ENCODE measurements at regions not wholly inside any gene's neighbourhood (a gene's known extent, or its start where the extent isn't known, plus 50 kb on each side); places are given as distances from the start of the nearest gene placed in this dataset.

- Histone ChIP-seq H3K79me2 (replicated peaks; ENCODE audit: insufficient read depth, low read length) (no peaks in the 10 kb centered on the region), H3K9ac (ENCODE audit: low read length) (no peak overlapping the region), H4K20me1 (ENCODE audit: insufficient read depth) (no peaks in the 10 kb centered on the region), H3K36me3 (ENCODE audit: insufficient read depth, low read length) (no peaks in the 10 kb centered on the region), H3K4me3 (ENCODE audit: low read length) (no peak overlapping the region), H3K9me3 (ENCODE audit: low read length) (no peaks in the 10 kb centered on the region), H2AFZ (ENCODE audit: low read depth, low read length) (no peak overlapping the region), H3K4me2 (ENCODE audit: low read length) (no peak overlapping the region), H3K27me3 (ENCODE audit: insufficient read depth, low read depth, low read length) (no peaks in the 10 kb centered on the region), H3K9me2 (ENCODE audit: insufficient read depth, low read length) (no peaks in the 10 kb centered on the region), H3K27ac (ENCODE audit: low read length) (no peak overlapping the region), H3F3A (ENCODE audit: insufficient read depth, low read length, poor library complexity, severe bottlenecking) (no peaks in the 10 kb centered on the region)
- TF ChIP-seq POLR2AphosphoS5 (IDR thresholded peaks at IDR 0.05) (no peak), TAF1 (IDR thresholded peaks at IDR 0.05; ENCODE audit: low read depth) (no peak), SMC3 (conservative IDR thresholded peaks at IDR 0.05; ENCODE audit: poor library complexity) (no peak), EZH2 (IDR thresholded peaks at IDR 0.05; ENCODE audit: borderline replicate concordance, insufficient read depth, low read length, poor library complexity, severe bottlenecking) (no peak), EP300 (conservative IDR thresholded peaks at IDR 0.05; ENCODE audit: poor library complexity, severe bottlenecking) (no peak), MXI1 (conservative IDR thresholded peaks at IDR 0.05; ENCODE audit: poor library complexity, severe bottlenecking) (no peak), RAD21 (conservative IDR thresholded peaks at IDR 0.05) (no peak)
- TF ChIP-seq, protein P1, sequence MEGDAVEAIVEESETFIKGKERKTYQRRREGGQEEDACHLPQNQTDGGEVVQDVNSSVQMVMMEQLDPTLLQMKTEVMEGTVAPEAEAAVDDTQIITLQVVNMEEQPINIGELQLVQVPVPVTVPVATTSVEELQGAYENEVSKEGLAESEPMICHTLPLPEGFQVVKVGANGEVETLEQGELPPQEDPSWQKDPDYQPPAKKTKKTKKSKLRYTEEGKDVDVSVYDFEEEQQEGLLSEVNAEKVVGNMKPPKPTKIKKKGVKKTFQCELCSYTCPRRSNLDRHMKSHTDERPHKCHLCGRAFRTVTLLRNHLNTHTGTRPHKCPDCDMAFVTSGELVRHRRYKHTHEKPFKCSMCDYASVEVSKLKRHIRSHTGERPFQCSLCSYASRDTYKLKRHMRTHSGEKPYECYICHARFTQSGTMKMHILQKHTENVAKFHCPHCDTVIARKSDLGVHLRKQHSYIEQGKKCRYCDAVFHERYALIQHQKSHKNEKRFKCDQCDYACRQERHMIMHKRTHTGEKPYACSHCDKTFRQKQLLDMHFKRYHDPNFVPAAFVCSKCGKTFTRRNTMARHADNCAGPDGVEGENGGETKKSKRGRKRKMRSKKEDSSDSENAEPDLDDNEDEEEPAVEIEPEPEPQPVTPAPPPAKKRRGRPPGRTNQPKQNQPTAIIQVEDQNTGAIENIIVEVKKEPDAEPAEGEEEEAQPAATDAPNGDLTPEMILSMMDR (IDR thresholded peaks at IDR 0.05; ENCODE audit: poor library complexity, severe bottlenecking): no peak
- TF ChIP-seq, protein P2, sequence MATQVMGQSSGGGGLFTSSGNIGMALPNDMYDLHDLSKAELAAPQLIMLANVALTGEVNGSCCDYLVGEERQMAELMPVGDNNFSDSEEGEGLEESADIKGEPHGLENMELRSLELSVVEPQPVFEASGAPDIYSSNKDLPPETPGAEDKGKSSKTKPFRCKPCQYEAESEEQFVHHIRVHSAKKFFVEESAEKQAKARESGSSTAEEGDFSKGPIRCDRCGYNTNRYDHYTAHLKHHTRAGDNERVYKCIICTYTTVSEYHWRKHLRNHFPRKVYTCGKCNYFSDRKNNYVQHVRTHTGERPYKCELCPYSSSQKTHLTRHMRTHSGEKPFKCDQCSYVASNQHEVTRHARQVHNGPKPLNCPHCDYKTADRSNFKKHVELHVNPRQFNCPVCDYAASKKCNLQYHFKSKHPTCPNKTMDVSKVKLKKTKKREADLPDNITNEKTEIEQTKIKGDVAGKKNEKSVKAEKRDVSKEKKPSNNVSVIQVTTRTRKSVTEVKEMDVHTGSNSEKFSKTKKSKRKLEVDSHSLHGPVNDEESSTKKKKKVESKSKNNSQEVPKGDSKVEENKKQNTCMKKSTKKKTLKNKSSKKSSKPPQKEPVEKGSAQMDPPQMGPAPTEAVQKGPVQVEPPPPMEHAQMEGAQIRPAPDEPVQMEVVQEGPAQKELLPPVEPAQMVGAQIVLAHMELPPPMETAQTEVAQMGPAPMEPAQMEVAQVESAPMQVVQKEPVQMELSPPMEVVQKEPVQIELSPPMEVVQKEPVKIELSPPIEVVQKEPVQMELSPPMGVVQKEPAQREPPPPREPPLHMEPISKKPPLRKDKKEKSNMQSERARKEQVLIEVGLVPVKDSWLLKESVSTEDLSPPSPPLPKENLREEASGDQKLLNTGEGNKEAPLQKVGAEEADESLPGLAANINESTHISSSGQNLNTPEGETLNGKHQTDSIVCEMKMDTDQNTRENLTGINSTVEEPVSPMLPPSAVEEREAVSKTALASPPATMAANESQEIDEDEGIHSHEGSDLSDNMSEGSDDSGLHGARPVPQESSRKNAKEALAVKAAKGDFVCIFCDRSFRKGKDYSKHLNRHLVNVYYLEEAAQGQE (IDR thresholded peaks at IDR 0.05; ENCODE audit: borderline replicate concordance): no peak
Measured at GRCh38 chr3:147906285-147906684, 497.1 kb downstream of the ZIC1 start.

DNA sequence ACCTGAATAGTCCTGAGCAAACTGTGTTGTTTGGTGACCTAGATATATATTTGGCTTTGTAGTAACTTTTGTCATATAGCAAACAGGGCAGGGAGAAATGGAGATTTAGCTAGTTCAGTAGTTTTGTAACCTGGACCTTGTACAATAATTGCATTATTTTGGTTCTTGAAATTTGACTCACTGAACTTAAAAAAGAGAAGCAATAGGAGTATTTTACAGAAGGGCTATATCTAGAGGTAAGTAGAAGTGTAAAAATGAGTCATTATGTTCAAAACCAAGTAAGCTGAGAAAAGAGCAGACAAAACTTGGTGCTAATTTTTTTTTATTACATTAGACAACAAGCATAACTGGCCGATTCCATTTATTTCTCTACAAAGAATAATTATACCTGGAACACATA, 505.4 kb downstream of the ZIC1 start:
- Histone ChIP-seq H3K9me3 (ENCODE audit: low read length) (no peaks in the 10 kb centered on the region), H3K4me2 (ENCODE audit: low read length) (no peak overlapping the region), H3K4me3 (ENCODE audit: low read length) (no peak overlapping the region), H3K9ac (ENCODE audit: low read length) (no peak overlapping the region), H3K36me3 (ENCODE audit: insufficient read depth, low read length) (no peaks in the 10 kb centered on the region), H3K27me3 (ENCODE audit: insufficient read depth, low read depth, low read length) (no peaks in the 10 kb centered on the region), H3K27ac (ENCODE audit: low read length) (no peak overlapping the region), H2AFZ (ENCODE audit: low read depth, low read length) (no peak overlapping the region), H3K79me2 (replicated peaks; ENCODE audit: insufficient read depth, low read length) (no peaks in the 10 kb centered on the region), H3F3A (ENCODE audit: insufficient read depth, low read length, poor library complexity, severe bottlenecking) (no peaks in the 10 kb centered on the region), H3K9me2 (ENCODE audit: insufficient read depth, low read length) (no peaks in the 10 kb centered on the region), H4K20me1 (ENCODE audit: insufficient read depth) (no peaks in the 10 kb centered on the region)
- TF ChIP-seq EP300 (conservative IDR thresholded peaks at IDR 0.05; ENCODE audit: poor library complexity, severe bottlenecking): no peak
- TF ChIP-seq SMC3 (conservative IDR thresholded peaks at IDR 0.05; ENCODE audit: poor library complexity): no peak
- TF ChIP-seq EZH2 (IDR thresholded peaks at IDR 0.05; ENCODE audit: borderline replicate concordance, insufficient read depth, low read length, poor library complexity, severe bottlenecking): no peak
- no peak for TF ChIP-seq TAF1 (IDR thresholded peaks at IDR 0.05; ENCODE audit: low read depth)
- TF ChIP-seq RAD21 (conservative IDR thresholded peaks at IDR 0.05): no peak
- TF ChIP-seq, protein P2 (IDR thresholded peaks at IDR 0.05; ENCODE audit: borderline replicate concordance): no peak
- TF ChIP-seq, protein P1 (IDR thresholded peaks at IDR 0.05; ENCODE audit: poor library complexity, severe bottlenecking): no peak
- TF ChIP-seq POLR2AphosphoS5 (IDR thresholded peaks at IDR 0.05): no peak
- no peak for TF ChIP-seq MXI1 (conservative IDR thresholded peaks at IDR 0.05; ENCODE audit: poor library complexity, severe bottlenecking)
